ENCODE measurements at regions not wholly inside any gene's neighbourhood (a gene's known extent, or its start where the extent isn't known, plus 50 kb on each side); places are given as distances from the start of the nearest gene placed in this dataset.

DNA sequence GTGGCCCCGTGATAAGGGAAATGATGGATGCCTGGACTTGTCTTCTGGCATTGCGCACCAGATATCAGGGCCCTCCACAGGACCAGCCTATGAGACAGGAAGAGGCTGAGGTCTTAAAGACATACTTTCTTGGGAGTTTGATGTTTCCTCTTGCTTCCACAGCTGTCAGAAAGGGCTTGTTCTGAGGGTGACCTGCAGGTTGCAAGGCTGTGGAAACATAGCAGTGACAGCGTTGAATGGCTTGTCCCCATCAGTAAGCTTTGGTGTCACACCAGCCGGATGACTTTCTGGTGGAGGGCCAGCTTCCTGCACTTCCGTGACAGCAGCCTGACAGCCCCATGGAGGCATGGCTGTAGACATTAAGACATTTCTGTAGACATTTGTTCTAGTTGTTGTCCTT is 143.2 kb downstream of the C9orf152 start:
- no peak for TF ChIP-seq ZNF274 (IDR thresholded peaks at IDR 0.05; ENCODE audit: low read depth, low read length)
- H3K4me3 ChIP-seq (ENCODE audit: low read length): no peak overlapping the region; the same call in 1 of the 2 replicates

DNA sequence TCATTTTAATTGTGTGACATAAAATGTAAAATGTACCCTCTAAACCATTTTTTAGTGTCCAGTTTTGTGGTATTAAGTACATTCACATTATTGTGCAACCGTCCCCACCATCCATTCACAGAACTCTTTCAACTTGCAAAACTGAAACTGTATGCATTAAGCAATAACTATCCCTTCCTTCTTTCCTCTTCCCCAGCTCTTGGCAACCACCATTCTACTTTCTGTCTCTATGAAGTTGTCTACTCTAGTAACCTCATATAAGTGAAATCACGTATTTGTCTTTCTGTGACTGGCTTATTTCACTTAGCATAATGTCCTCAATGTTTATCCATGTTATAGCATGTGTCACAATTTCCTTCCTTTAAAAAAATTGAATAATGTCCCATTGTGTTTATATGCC is 142.4 kb downstream of the C9orf152 start:
- no peak for TF ChIP-seq ZNF274 (IDR thresholded peaks at IDR 0.05; ENCODE audit: low read depth, low read length)

DNA sequence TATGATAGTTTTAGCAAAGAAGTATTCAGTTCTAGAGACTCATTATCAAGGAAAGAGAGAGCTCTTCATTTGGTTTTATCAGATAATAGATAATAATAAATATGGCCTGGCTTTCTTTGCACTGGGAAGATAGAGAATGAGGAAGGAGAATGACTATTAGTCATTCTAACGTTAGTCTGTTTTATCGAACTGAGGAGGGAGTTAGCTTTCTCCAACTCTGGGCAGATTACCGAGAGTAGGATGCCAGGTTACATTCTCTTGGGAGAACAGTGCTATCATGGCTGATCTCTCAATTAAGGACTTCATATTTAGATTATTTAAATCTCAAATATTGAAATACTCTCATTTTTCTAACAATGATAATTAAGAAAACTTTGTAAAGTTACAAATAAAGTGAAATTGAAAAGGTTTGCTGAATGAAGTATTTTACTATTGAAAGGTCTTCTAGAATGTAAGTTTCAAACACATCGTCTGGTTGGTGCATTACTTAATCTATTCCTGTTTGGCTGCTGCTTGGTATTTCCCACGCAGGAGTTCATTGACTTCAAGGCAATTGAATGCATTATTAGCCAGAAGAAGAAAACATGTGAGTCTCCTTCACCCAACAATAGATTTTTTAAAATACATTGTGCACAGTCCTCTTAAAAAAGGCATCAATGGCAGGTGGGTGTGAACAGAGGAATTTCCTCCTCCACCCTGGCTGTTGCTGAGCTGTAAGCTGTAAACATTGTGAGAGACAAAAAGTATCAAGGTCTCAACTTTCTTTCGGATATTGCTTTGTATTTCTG is 140.8 kb downstream of the C9orf152 start:
- H3K4me3 ChIP-seq (ENCODE audit: low read length): no peak overlapping the region
- TF ChIP-seq ZNF274 (IDR thresholded peaks at IDR 0.05; ENCODE audit: low read depth, low read length): no peak

More for the DNA sequence above, 142.4 kb downstream of the C9orf152 start:
- H3K4me3 ChIP-seq (ENCODE audit: low read length): peak overlapping the region; percentile 29; the same call in 1 of the 2 replicates

DNA sequence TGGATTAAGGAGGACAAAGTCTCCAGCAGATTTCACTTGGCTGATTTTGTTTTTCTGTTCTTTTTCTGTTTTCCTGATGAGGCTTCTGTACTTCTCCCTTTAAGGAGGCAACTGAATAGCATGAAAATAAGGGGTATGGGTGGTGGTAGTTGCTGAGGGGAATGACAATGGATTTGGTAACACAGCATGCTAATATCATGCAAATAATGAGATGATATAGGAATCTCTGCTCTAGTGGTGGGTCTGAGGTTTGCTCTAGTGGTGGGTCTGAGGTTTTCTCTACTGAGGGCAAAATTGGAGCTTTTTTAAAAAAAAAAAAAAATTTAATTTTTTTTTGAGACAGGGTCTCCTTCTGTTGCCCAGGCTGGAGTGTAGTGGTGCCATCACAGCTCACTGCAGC is 139.7 kb downstream of the C9orf152 start:
- H3K4me3 ChIP-seq (ENCODE audit: low read length): no peak overlapping the region
- TF ChIP-seq ZNF274 (IDR thresholded peaks at IDR 0.05; ENCODE audit: low read depth, low read length): no peak

DNA sequence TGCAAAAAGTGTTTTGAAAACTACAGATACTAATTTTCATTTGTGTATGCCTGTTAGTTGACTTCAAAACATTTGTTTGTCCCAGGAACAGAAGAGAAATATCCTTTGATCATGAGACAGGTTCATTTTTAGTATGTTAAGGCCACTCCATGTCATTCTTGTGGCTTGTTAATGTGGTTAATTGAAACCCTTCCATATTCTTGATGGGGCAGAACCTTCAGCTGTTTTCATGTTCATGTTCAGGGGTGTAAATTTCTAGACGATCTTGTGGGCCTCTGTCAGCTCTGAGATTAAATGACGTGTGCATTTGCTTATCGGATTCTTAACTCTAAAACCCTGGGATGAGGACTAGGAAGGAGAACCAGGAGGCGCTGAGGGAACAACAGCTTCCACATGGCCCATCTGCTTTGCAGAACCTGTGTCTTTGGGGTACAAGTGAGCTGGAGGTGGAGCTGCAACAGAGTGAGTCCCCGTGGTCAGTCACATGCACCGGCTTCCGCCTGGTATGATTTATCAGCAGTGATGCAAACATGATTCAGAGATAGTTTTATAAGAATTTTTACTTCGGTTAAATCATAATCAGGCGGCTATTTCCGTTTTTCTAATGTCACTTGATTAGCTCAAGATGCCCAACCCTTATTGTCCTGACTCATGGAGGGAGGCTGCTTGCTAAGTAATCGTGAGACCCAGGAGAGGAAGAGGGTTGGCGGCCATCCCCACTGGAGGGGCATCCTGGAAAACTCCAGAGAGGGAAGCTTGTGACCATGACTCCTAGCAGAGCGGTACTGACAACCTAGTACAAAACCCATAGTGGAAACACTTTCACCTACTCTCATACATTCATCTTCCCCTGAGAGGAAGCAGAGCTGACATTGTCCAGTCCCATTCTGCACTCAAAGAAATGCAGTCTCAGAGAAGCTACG is 138.4 kb downstream of the C9orf152 start:
- TF ChIP-seq ZNF274 (IDR thresholded peaks at IDR 0.05; ENCODE audit: low read depth, low read length): no peak
- no peak overlapping the region for H3K4me3 ChIP-seq (ENCODE audit: low read length)

DNA sequence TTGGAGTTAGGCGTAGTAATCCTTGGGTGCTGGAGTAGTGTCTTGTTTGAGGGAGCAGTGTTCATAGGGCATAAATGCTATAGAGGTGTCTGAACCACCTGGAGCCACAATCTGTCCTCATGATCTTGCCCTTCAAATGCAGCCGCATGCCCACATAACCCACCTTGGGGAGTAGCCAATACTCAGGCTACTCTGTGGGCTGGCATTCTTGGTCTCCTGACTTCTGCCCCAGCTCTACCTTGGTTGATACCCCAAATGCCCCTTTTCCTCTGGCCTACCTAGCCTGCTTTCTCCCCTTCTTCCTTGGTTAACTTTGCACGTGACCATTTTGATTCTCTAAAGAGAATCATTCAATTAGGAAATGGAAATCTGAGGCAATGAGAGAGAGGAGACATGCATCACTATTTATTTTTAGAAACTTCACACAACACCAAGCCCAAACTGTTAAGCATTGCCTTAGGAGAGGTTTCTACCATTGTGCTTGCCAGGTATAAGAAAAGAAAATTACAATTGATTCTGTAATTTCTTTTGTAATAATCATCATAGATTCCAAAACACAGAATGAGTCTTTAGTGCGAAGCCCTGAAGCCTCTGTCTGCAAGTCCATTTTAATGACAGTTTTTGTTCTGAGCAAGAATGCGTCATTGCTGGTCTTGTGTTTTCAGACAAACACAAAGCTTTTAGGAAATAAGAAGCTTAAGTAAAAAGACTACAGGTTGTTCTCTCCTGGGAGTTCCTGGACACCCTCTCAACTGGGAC is 135.2 kb downstream of the C9orf152 start:
- no peak for TF ChIP-seq ZNF274 (IDR thresholded peaks at IDR 0.05; ENCODE audit: low read depth, low read length)
- no peak overlapping the region for H3K4me3 ChIP-seq (ENCODE audit: low read length)

GRCh38 chr9:110073356-110073905 is 134.5 kb downstream of the C9orf152 start:
- TF ChIP-seq ZNF274 (IDR thresholded peaks at IDR 0.05; ENCODE audit: low read depth, low read length): no peak
- H3K4me3 ChIP-seq (ENCODE audit: low read length): no peak overlapping the region

DNA sequence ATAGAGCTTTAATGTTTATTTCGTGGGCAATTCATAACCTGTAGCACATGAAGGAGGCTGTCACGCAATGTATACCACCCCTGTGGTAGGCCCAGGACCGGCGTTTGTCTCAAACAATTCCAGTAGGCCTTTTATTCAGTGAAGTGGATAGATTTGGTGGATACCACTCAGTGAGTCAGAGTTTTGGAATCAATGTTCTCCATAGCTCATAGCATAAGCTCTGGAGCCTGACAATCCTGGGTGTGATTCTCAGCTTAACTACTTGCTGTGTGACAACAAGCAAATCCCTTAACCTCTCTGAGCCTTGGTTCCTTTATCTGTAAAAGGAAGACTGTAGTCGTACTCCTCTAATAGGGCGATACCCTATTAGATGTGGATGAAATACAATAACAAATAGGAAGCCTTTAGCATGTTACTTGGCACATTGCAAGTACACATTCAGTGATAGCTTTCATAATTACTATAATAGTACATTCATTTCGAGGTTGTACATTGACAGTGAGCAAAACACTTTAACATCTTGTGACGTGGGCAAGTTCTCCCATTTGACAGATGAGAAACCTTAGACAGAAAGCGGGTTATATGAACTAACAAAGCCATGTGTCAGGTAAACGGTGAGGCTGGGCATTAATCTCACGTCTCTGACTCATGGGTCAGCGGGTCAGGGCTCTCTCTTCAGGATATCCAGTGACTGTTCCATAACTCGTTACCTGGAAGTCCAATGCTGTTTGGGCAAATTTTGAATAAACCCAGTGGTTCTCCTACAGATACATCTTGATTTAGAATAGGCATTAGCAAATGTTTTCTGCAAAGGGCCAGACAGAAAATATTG is 130.8 kb downstream of the C9orf152 start:
- no peak overlapping the region for H3K4me3 ChIP-seq (ENCODE audit: low read length)
- TF ChIP-seq ZNF274 (IDR thresholded peaks at IDR 0.05; ENCODE audit: low read depth, low read length): no peak

GRCh38 chr9:110077925-110078324 is 130.0 kb downstream of the C9orf152 start:
- no peak overlapping the region for H3K4me3 ChIP-seq (ENCODE audit: low read length)
- no peak for TF ChIP-seq ZNF274 (IDR thresholded peaks at IDR 0.05; ENCODE audit: low read depth, low read length)

DNA sequence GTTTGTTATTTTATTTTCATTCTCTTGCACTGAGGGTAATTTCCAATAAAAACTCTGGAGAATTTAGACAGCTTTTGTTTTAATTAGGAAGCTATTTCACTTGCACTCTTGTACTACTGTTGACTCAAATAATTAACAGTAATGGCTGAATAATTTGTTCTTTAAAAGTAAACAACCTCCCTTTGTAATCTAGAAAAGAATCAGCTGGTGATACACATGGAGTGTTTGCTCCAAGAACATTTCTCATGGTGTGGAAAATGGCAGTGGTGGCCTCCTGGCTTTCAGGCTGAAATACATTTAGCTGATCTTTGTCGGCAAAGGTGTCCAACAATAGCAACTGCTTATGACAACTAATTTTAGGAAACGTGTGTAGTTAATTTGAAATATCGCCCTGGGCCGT is 129.4 kb downstream of the C9orf152 start:
- no peak overlapping the region for H3K4me3 ChIP-seq (ENCODE audit: low read length)
- no peak for TF ChIP-seq ZNF274 (IDR thresholded peaks at IDR 0.05; ENCODE audit: low read depth, low read length)

- H3K4me3 ChIP-seq (ENCODE audit: low read length): no peak overlapping the region
- TF ChIP-seq ZNF274 (IDR thresholded peaks at IDR 0.05; ENCODE audit: low read depth, low read length): no peak
Observed at GRCh38 chr9:110081395-110081794, 126.6 kb downstream of the C9orf152 start.

GRCh38 chr9:110083866-110084265 is 124.1 kb downstream of the C9orf152 start:
- no peak overlapping the region for H3K4me3 ChIP-seq (ENCODE audit: low read length)
- no peak for TF ChIP-seq ZNF274 (IDR thresholded peaks at IDR 0.05; ENCODE audit: low read depth, low read length)

DNA sequence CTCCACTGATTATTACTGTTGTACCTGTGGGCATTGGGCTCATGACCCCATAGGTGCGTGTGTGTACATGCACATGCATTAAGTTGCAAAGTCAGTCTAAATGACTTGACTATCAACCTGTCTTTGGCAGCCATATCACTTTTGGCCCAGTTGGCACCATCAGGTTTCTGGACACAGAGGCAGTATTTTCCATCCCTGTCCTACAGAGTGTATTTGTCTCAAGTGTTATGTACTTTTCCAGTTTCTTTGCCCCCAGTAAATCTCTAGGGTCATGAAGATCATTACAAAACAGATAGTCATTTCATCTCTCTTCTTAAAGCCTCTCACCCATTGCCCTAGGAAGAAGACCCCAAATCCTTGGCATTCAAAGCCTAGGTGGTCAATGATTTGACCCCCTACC is 121.4 kb downstream of the C9orf152 start:
- no peak for TF ChIP-seq ZNF274 (IDR thresholded peaks at IDR 0.05; ENCODE audit: low read depth, low read length)
- no peak overlapping the region for H3K4me3 ChIP-seq (ENCODE audit: low read length)

Data from GM08714 (cell line).